Testis (tissue), 2 donors: ENCODE measurements at regions not wholly inside any gene's neighbourhood (a gene's known extent, or its start where the extent isn't known, plus 50 kb on each side); places are given as distances from the start of the nearest gene placed in this dataset.
"Not testable (repeated sequence)": the region's sequence is repeated elsewhere in the genome, so short reads cannot be mapped to it uniquely, and the experiment has no call there.

Source experiments
- DNase-seq: peaks from one replicate; pipeline ENCODE4 v3.0.0-alpha.2; 2019
- H3K27ac ChIP-seq, 2 donors: fragments of 200-600 bp; sonication (generic); one replicate each; pipeline ENCODE4 v1.5.1; 2019
- H3K27me3 ChIP-seq: fragments of 200-600 bp; sonication (generic); one replicate; pipeline ENCODE4 v1.5.1; 2019
- H3K36me3 ChIP-seq: fragments of 200-600 bp; sonication (generic); one replicate; pipeline ENCODE4 v1.5.1; 2017; ENCODE audit warnings: low read depth; ENCODE audit errors: missing control alignments
- H3K4me1 ChIP-seq: fragments of 200-600 bp; sonication (generic); one replicate; pipeline ENCODE4 v1.5.1; 2019
- H3K4me3 ChIP-seq, 2 donors: fragments of 200-600 bp; sonication (generic); one replicate each; pipeline ENCODE4 v1.5.1; 2017 to 2019
- H3K9me3 ChIP-seq: fragments of 200-600 bp; sonication (generic); one replicate; pipeline ENCODE4 v1.5.1; 2017
- POLR2A ChIP-seq: fragments of 450-650 bp; IDR thresholded peaks from one replicate; pipeline ENCODE4 v1.6.1; 2017; ENCODE audit warnings: antibody characterized with exemption, mild to moderate bottlenecking, moderate library complexity
- WGBS, 2 donors: methylation state at CpG; one replicate each; pipeline ENCODE4 v1.1.5; 2018; 5-methylcytosine and 5-hydroxymethylcytosine counted together
- intact Hi-C: fragments of 100-400 bp; cut with DNase I; formaldehyde crosslinking; loops from one replicate; pipeline ENCODE4 v1.15.1; 2023; ENCODE audit warnings: low total_unique reads
- TF ChIP-seq, protein P1 (sequence below), 3 experiments: fragments of 450-650 bp in 2 of 3; fragments of 200-600 bp in 1 of 3; sonication (generic) in 1 of 3; IDR thresholded peaks; one replicate each; pipeline ENCODE4 v1.5.1; 2016 to 2019; ENCODE audit warnings: antibody characterized with exemption in 3 of 3, mild to moderate bottlenecking in 2 of 3, moderate library complexity in 1 of 3

DNA sequence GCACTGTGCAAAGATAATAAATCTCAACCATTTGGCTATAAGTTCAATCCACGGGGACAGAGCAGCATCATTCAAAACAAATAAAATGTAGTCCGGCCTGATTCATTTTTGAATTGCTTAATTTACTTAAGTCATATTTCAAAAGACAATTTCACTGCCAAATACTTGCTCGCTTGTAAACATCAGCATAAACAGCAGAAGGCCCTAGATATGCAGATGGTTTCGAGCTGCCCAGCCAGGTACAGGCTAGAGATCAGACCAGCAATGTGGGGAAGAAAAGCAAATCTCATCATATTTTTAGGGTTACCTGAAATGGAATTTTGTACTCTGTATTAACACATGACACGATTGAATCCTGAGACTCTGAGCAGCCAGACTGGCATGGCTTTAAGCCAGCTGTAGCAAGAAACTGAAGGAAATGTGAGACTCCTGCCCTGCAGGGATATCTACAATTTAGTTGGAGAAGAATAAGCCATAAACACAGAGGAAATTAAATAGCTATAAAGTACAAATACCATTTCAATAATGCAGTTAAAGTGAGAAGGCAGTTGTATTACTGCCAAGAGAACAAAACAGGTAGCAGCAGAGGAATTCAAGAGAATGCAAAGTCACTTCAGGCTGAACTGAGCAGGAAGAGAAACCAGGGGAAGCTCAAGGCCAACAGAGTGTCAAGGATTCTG is 440.3 kb downstream of the ETS1 start:
- WGBS, 2 donors, result 68 to 79% methylated on average over 5 of the region's 5 CpGs
- Histone ChIP-seq H3K4me1 (no peaks in the 10 kb centered on the region), H3K4me3 (no peak overlapping the region), H3K27me3 (no peaks in the 10 kb centered on the region), H3K27ac (no peak overlapping the region), H3K9me3 (no peaks in the 10 kb centered on the region), H3K36me3 (no peaks in the 10 kb centered on the region)
- no peak for DNase-seq
- intact Hi-C loops, result no loop called here
- no peak for TF ChIP-seq POLR2A

DNA sequence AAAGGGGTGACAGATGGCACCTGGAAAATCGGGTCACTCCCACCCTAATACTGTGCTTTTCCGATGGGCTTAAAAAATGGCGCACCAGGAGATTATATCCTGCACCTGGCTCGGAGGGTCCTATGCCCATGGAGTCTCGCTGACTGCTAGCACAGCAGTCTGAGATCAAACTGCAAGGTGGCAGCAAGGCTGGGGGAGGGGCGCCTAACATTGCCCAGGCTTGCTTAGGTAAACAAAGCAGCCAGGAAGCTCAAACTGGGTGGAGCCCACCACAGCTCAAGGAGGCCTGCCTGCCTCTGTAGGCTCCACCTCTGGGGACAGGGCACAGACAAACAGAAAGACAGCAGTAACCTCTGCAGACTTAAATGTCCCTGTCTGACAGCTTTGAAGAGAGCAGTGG is 447.1 kb downstream of the ETS1 start:
- H3K27me3 ChIP-seq, H3K4me3 ChIP-seq, H3K9me3 ChIP-seq, DNase-seq, intact Hi-C loops, H3K36me3 ChIP-seq, H3K27ac ChIP-seq, H3K4me1 ChIP-seq: not testable (repeated sequence)
- 88 to 96% methylated on average over 4 to 5 of the region's 6 CpGs for WGBS, 2 donors

DNA sequence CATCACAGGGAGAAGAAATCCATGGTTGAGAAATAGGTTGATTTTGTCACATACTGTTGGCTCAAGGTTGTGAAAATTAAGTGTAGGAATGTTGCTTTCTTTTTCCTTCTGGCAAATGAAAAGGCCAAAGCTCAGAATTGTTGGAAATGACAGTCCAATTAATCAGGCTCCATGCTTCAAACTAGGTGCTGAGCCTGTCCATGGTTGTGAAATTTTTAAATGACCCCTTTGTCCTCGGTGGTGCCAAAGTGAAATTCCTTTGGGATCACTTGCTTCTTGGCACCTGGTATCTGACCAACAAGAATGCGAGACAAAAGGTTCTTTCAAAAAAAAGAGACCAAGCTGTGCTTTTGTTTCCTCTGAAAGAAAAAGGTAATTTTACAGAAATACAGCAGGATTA is 451.9 kb downstream of the ETS1 start:
- H3K4me1 ChIP-seq, result no peaks in the 10 kb centered on the region
- H3K4me3 ChIP-seq, result no peak overlapping the region
- WGBS, 2 donors, result 60 to 68% methylated on average over 2 of the region's 2 CpGs
- no peak for TF ChIP-seq POLR2A
- TF ChIP-seq, protein P1, sequence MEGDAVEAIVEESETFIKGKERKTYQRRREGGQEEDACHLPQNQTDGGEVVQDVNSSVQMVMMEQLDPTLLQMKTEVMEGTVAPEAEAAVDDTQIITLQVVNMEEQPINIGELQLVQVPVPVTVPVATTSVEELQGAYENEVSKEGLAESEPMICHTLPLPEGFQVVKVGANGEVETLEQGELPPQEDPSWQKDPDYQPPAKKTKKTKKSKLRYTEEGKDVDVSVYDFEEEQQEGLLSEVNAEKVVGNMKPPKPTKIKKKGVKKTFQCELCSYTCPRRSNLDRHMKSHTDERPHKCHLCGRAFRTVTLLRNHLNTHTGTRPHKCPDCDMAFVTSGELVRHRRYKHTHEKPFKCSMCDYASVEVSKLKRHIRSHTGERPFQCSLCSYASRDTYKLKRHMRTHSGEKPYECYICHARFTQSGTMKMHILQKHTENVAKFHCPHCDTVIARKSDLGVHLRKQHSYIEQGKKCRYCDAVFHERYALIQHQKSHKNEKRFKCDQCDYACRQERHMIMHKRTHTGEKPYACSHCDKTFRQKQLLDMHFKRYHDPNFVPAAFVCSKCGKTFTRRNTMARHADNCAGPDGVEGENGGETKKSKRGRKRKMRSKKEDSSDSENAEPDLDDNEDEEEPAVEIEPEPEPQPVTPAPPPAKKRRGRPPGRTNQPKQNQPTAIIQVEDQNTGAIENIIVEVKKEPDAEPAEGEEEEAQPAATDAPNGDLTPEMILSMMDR (IDR thresholded peaks at IDR 0.05), result no peak
- H3K27me3 ChIP-seq, result no peaks in the 10 kb centered on the region
- H3K27ac ChIP-seq, result no peak overlapping the region
- H3K9me3 ChIP-seq, result no peaks in the 10 kb centered on the region
- no peak for DNase-seq
- H3K36me3 ChIP-seq, result no peaks in the 10 kb centered on the region
- intact Hi-C loops, result no loop called here

DNA sequence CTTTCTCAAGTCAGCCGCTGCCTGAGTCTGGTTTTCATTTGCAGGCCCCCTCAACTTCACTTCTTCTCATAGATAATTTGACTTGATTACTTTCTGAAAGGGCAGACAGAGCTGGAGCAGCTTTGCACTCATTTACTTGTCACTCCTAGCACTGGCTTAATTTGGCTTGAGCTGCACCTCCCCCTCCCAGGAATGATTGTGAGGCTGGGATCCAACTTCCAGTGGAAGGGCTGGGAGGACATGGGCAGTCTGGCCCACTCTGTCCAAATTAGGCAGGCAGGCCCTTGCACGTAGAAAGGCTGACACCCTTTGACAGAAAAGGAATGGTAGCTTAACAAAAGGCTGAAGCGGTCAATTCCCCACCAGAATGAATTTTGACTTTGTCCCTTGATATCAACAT is 453.9 kb downstream of the ETS1 start:
- Histone ChIP-seq H3K4me3 (no peak overlapping the region), H3K9me3 (no peaks in the 10 kb centered on the region), H3K27me3 (no peaks in the 10 kb centered on the region), H3K36me3 (no peaks in the 10 kb centered on the region), H3K4me1 (no peaks in the 10 kb centered on the region), H3K27ac (no peak overlapping the region)
- no peak for DNase-seq
- TF ChIP-seq POLR2A, result no peak
- TF ChIP-seq, protein P1 (IDR thresholded peaks at IDR 0.05), result no peak
- WGBS, 2 donors, result 74 to 77% methylated on average over 3 of the region's 3 CpGs
- intact Hi-C loops, result no loop called here

DNA sequence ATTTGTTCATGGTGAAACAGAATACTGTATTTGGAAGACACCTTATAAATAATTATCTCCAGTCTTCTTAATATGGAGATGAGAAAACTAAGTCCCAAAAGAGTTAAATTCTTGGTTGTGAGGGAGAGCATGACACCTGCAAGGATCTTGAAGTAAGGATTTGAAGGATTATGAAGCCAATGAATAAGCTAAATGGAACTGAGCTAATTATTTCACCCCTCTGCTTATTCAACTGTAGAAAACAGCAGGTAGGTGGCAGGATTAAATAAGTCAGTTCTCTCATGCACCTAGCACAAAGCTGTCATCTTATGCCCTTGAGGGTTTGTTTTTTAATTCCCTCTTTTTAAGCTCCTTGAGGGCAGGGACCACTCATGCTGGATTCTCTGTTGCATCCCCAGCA is 457.3 kb downstream of the ETS1 start:
- H3K4me3 ChIP-seq, result no peak overlapping the region
- no peaks in the 10 kb centered on the region for H3K36me3 ChIP-seq
- no peak overlapping the region for H3K27ac ChIP-seq
- no peak for DNase-seq
- no peaks in the 10 kb centered on the region for H3K4me1 ChIP-seq
- TF ChIP-seq, protein P1 (IDR thresholded peaks at IDR 0.05), result no peak
- TF ChIP-seq POLR2A, result no peak
- intact Hi-C loops, result no loop called here
- no peaks in the 10 kb centered on the region for H3K27me3 ChIP-seq
- no peaks in the 10 kb centered on the region for H3K9me3 ChIP-seq

DNA sequence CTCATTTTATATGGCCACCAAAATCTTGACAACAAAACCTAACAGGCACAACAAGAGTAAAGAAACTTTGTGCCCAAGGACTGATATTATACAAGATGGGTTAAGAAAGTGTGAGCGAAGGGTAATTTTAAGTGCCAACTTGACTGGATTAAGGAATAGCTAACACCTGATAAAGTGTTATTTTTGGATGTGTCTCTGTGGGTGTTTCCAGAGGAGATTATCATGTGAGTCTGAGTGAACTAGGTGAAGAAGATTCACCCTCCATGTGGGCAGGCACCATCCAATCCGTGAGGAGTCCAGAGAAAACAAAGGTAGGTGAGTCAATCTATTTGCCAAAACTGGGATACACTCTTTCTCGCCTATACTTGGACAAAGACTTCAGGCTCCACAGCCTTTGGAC is 461.6 kb downstream of the ETS1 start:
- H3K36me3 ChIP-seq, result no peaks in the 10 kb centered on the region
- H3K4me1 ChIP-seq, result no peaks in the 10 kb centered on the region
- no peak for DNase-seq
- no peak overlapping the region for H3K4me3 ChIP-seq
- TF ChIP-seq POLR2A, result no peak
- TF ChIP-seq, protein P1 (IDR thresholded peaks at IDR 0.05), result no peak
- no peak overlapping the region for H3K27ac ChIP-seq
- intact Hi-C loops, result no loop called here
- WGBS, 2 donors, result 64 to 95% methylated on average over 2 to 3 of the region's 3 CpGs
- H3K9me3 ChIP-seq, result no peaks in the 10 kb centered on the region
- H3K27me3 ChIP-seq, result no peaks in the 10 kb centered on the region
